B cell (primary cell): ENCODE measurements at regions not wholly inside any gene's neighbourhood (a gene's known extent, or its start where the extent isn't known, plus 50 kb on each side); places are given as distances from the start of the nearest gene placed in this dataset.

Experiments
- ATAC-seq: fragments of 200-7000 bp; cut with Tn5 transposase; one replicate; pipeline ENCODE4 v1.10.0; 2021; ENCODE audit warnings: low read depth, mild to moderate bottlenecking, moderate number of reproducible peaks, moderate library complexity
- CTCF ChIA-PET: fragments of 350-600 bp; sonication (Branson Sonifier 250); formaldehyde crosslinking; loops from one replicate; lab custom pipeline; 2021; ENCODE audit warnings: antibody characterized with exemption, inconsistent platforms; lab: Charles Lee
- POLR2A ChIA-PET: fragments of 350-600 bp; sonication (Branson Sonifier 250); formaldehyde crosslinking; loops from one replicate; lab custom pipeline; 2021; ENCODE audit warnings: antibody characterized with exemption; lab: Charles Lee
- DNase-seq: peaks from one replicate; pipeline ENCODE4 v3.0.0; 2013
- H2AFZ ChIP-seq: 2 replicates; pipeline ENCODE4 v1.6.1; 2012; ENCODE audit warnings: mild to moderate bottlenecking, low read depth, low read length; ENCODE audit not compliant: insufficient read depth, poor library complexity, severe bottlenecking
- H3K27ac ChIP-seq, 2 donors: 1 replicate in 1 of 2; 2 replicates in 1 of 2; pipeline ENCODE4 v1.5.1; 2012 to 2013; ENCODE audit warnings: low read length in 2 of 2, mild to moderate bottlenecking in 2 of 2, moderate library complexity in 1 of 2
- H3K27me3 ChIP-seq, 4 experiments: fragments of 200-600 bp in 1 of 4; sonication (generic) in 1 of 4; replicated peaks in 1 of 4; 1 replicate in 2 of 4; 2 replicates in 2 of 4; pipeline versions ENCODE4 v1.6.1 to v1.7.0; 2013 to 2016; ENCODE audit warnings: low read length in 3 of 4, mild to moderate bottlenecking in 2 of 4, mixed read lengths in 1 of 4, moderate library complexity in 1 of 4; ENCODE audit not compliant: insufficient read depth in 4 of 4, control insufficient read depth in 3 of 4; ENCODE audit errors: control extremely low read depth in 1 of 4
- H3K36me3 ChIP-seq, 2 experiments: replicated peaks in 1 of 2; 1 replicate in 1 of 2; 2 replicates in 1 of 2; pipeline versions ENCODE4 v1.6.1 to v1.7.1; 2013; ENCODE audit warnings: low read length in 1 of 2; ENCODE audit not compliant: insufficient read depth in 2 of 2, control insufficient read depth in 1 of 2; ENCODE audit errors: control extremely low read depth in 1 of 2, extremely low read depth in 1 of 2
- H3K4me1 ChIP-seq, 2 donors: fragments of 200-600 bp in 1 of 2; sonication (generic) in 1 of 2; 1 replicate in 1 of 2; 2 replicates in 1 of 2; pipeline versions ENCODE4 v1.5.1 to v1.6.1; 2013 to 2017; ENCODE audit warnings: low read length in 2 of 2; ENCODE audit not compliant: control insufficient read depth in 2 of 2, insufficient read depth in 2 of 2
- H3K4me2 ChIP-seq: replicated peaks from 2 replicates; pipeline ENCODE3; 2012; ENCODE audit warnings: mild to moderate bottlenecking, low read depth, low read length; ENCODE audit not compliant: poor library complexity, severe bottlenecking
- H3K4me3 ChIP-seq, 5 experiments: fragments of 200-600 bp in 1 of 5; sonication (generic) in 1 of 5; 1 replicate in 3 of 5; 2 replicates in 2 of 5; pipeline versions ENCODE4 v1.5.1 to v1.7.0; 2011 to 2016; ENCODE audit warnings: low read length in 4 of 5, mild to moderate bottlenecking in 4 of 5, low read depth in 2 of 5, control low read depth in 1 of 5, moderate library complexity in 1 of 5; ENCODE audit not compliant: insufficient read depth in 1 of 5; ENCODE audit errors: control extremely low read depth in 1 of 5, extremely low read depth in 1 of 5
- H3K79me2 ChIP-seq: fragments of 200-600 bp; sonication (generic); one replicate; pipeline ENCODE4 v1.6.0; 2016; ENCODE audit warnings: low read length; ENCODE audit not compliant: control insufficient read depth, insufficient read depth
- H3K9ac ChIP-seq: fragments of 200-600 bp; sonication (generic); 2 replicates; pipeline ENCODE4 v1.6.1; 2017; ENCODE audit warnings: mild to moderate bottlenecking, low read length, moderate library complexity
- H3K9me3 ChIP-seq, 3 donors: one replicate each; pipeline versions ENCODE4 v1.6.1 to v1.7.1; 2013; ENCODE audit warnings: low read length in 2 of 3; ENCODE audit not compliant: control insufficient read depth in 2 of 3, insufficient read depth in 1 of 3; ENCODE audit errors: control extremely low read depth in 1 of 3
- H4K20me1 ChIP-seq: 2 replicates; pipeline ENCODE4 v1.6.0; 2012; ENCODE audit warnings: mild to moderate bottlenecking, low read length; ENCODE audit not compliant: insufficient read depth, control insufficient read depth, poor library complexity, severe bottlenecking
- H3K27ac Mint-ChIP-seq: one replicate; pipeline ENCODE4 v1.8.0; 2021; ENCODE audit warnings: mixed read lengths
- H3K27me3 Mint-ChIP-seq: one replicate; pipeline ENCODE4 v1.8.0; 2021; ENCODE audit warnings: mixed read lengths
- H3K4me1 Mint-ChIP-seq: one replicate; pipeline ENCODE4 v1.8.0; 2021; ENCODE audit warnings: mixed read lengths
- H3K4me3 Mint-ChIP-seq: one replicate; pipeline ENCODE4 v1.8.0; 2021; ENCODE audit warnings: mixed read lengths
- H3K9me3 Mint-ChIP-seq: one replicate; pipeline ENCODE4 v1.8.0; 2022; ENCODE audit warnings: mixed read lengths; ENCODE audit not compliant: insufficient read depth
- EZH2 ChIP-seq: IDR thresholded peaks from 2 replicates; pipeline ENCODE4 v1.6.1; 2012; ENCODE audit warnings: borderline replicate concordance, low read depth, mild to moderate bottlenecking, moderate library complexity, low read length; ENCODE audit not compliant: insufficient read depth, poor library complexity, severe bottlenecking
- WGBS: methylation state at CpG from one replicate; pipeline ENCODE4 v1.1.5; 2013; ENCODE audit warnings: missing lambda C conversion rate; ENCODE audit not compliant: insufficient coverage; 5-methylcytosine and 5-hydroxymethylcytosine counted together
- intact Hi-C: fragments of 100-400 bp; cut with micrococcal nuclease; formaldehyde crosslinking; loops from one replicate; pipeline ENCODE4 v1.10.0; 2022
- TF ChIP-seq, protein P1 (sequence below): fragments of 200-600 bp; IDR thresholded peaks from one replicate; pipeline ENCODE4 v1.8.0; 2022; ENCODE audit warnings: antibody characterized with exemption, mild to moderate bottlenecking

DNA sequence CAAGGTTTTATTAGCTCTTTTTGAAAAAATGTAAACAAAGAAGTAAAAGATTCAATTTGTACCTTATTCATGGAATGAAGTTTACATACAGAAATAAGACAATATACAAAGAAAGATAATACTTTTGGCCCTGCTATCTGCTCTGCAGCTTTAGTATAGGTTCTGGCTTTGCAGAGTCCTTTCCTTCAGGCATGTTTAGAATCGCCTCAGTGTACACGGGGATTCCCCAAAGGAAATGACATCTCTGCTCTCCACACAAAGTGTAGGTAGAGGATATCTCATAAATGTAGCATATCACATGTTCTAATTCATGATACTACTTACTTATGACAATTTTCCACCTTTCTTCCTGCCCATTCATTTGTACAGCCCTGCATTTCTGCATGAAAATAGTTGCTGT lies 222.6 kb upstream of the DPYD start:
- H3K9me3 ChIP-seq, result no peaks in the 10 kb centered on the region
- H3K4me1 ChIP-seq, result no peaks in the 10 kb centered on the region
- Mint-ChIP-seq H3K27ac (no peak overlapping the region), H3K27me3 (no peaks in the 10 kb centered on the region), H3K9me3 (peaks cover 2% of the 10 kb centered on the region), H3K4me3 (no peak overlapping the region), H3K4me1 (no peaks in the 10 kb centered on the region)
- ATAC-seq (no peak), DNase-seq (no peak)
- no peaks in the 10 kb centered on the region for H3K36me3 ChIP-seq
- H3K4me2 ChIP-seq, result no peak overlapping the region
- H3K27me3 ChIP-seq, result no peaks in the 10 kb centered on the region
- WGBS, result no CpG with 5 or more reads among the region's 2 CpGs
- POLR2A ChIA-PET, result no interaction called here
- no peaks in the 10 kb centered on the region for H4K20me1 ChIP-seq
- CTCF ChIA-PET, result no interaction called here
- no peak overlapping the region for H3K9ac ChIP-seq
- H2AFZ ChIP-seq, result no peak overlapping the region
- H3K79me2 ChIP-seq, result no peaks in the 10 kb centered on the region
- no peak overlapping the region for H3K27ac ChIP-seq
- TF ChIP-seq, protein P1, sequence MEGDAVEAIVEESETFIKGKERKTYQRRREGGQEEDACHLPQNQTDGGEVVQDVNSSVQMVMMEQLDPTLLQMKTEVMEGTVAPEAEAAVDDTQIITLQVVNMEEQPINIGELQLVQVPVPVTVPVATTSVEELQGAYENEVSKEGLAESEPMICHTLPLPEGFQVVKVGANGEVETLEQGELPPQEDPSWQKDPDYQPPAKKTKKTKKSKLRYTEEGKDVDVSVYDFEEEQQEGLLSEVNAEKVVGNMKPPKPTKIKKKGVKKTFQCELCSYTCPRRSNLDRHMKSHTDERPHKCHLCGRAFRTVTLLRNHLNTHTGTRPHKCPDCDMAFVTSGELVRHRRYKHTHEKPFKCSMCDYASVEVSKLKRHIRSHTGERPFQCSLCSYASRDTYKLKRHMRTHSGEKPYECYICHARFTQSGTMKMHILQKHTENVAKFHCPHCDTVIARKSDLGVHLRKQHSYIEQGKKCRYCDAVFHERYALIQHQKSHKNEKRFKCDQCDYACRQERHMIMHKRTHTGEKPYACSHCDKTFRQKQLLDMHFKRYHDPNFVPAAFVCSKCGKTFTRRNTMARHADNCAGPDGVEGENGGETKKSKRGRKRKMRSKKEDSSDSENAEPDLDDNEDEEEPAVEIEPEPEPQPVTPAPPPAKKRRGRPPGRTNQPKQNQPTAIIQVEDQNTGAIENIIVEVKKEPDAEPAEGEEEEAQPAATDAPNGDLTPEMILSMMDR, result no peak
- TF ChIP-seq EZH2, result no peak
- intact Hi-C loops, result no loop called here
- no peak overlapping the region for H3K4me3 ChIP-seq

DNA sequence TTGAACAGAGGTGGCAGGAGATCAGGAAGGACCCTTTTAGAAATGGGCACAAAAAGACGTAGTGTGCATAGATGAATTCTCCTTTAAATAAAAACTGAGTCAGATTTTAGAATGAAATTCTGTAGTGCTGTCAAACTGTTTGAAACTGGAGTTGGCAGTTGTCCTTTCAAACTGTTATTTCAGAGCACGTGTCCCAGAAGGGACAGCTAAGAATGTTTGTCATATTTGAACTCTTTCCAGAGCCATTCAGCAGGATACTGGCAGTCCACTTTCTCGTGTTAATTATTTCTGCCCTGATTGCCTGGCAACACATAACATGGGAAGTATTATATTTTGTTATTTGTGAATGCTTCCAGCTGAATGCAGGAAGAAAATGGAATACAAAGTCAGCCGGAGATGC lies 212.3 kb upstream of the DPYD start:
- ChIA-PET CTCF (no interaction called here), POLR2A (no interaction called here)
- Histone ChIP-seq H3K9ac (no peak overlapping the region), H3K36me3 (no peaks in the 10 kb centered on the region), H3K4me2 (no peak overlapping the region), H2AFZ (no peak overlapping the region), H3K4me1 (no peaks in the 10 kb centered on the region), H3K4me3 (no peak overlapping the region), H3K27me3 (no peaks in the 10 kb centered on the region), H3K27ac (no peak overlapping the region), H3K79me2 (no peaks in the 10 kb centered on the region), H4K20me1 (no peaks in the 10 kb centered on the region), H3K9me3 (no peaks in the 10 kb centered on the region)
- no peaks in the 10 kb centered on the region for H3K9me3 Mint-ChIP-seq
- ATAC-seq, result no peak
- no peak overlapping the region for H3K4me3 Mint-ChIP-seq
- WGBS, result 78% methylated on average over 3 of the region's 4 CpGs
- no peak overlapping the region for H3K27ac Mint-ChIP-seq
- H3K27me3 Mint-ChIP-seq, result no peaks in the 10 kb centered on the region
- intact Hi-C loops, result no loop called here
- TF ChIP-seq, protein P1, result no peak
- no peak for TF ChIP-seq EZH2
- DNase-seq, result no peak
- no peaks in the 10 kb centered on the region for H3K4me1 Mint-ChIP-seq
